MV-4-11 (cell line): ENCODE measurements at regions not wholly inside any gene's neighbourhood (a gene's known extent, or its start where the extent isn't known, plus 50 kb on each side); places are given as distances from the start of the nearest gene placed in this dataset.

Experiments
- DNase-seq: peaks from one replicate; lab custom pipeline; 2025; lab: John Stamatoyannopoulos, UW

DNA sequence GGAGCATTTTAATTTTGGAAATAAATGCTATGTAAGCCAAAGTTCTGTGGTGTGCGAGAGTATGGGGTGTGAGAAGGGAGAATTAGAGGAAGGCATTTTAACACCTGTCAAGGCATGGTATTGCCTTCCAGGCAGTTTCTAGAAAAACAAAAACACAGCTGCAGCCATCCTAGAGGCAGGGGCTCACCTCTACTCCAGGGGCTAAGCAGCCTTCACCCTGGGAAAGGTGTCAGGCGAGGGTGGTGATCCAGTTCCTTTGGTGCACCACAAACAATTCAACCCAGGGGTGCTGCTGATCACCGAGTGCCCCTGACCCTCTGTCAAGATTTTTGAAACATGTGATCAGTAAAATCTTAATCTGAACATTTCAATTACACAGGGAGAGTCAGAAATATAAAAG, 59.2 kb upstream of the GPR26 start:
- DNase-seq: no peak

- no peak for DNase-seq
These were observed 58.8 kb upstream of the GPR26 start for GRCh38 chr10:123607386-123607785.

GRCh38 chr10:123608047-123608446, 58.1 kb upstream of the GPR26 start:
- DNase-seq: no peak

GRCh38 chr10:123611243-123611642, 54.9 kb upstream of the GPR26 start:
- no peak for DNase-seq

DNA sequence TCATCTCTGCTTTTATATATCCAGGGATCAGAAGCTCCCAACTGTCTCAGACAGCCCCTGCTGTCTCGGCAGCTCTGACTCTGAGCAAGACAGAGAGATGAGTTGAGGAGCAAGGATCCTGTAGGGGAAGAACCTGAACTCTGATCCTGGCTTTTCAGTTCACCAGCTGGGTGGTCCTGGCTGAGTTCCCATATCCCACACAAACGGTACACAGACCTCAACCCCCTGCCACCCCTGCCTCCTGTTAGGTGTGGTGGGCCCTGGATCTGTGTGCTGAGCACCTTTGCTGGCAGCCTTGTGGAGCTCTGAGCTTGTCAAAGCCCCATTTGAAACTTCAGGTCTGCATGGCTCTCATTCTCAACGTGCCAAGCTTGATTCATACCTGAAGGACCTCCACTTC, 54.3 kb upstream of the GPR26 start:
- no peak for DNase-seq

GRCh38 chr10:123613346-123613850, 52.8 kb upstream of the GPR26 start:
- no peak for DNase-seq

- DNase-seq: peak; percentile 39
These were observed 51.3 kb upstream of the GPR26 start for GRCh38 chr10:123614888-123615287.
